Fibroblast of the aortic adventitia (primary cell): ENCODE measurements at regions not wholly inside any gene's neighbourhood (a gene's known extent, or its start where the extent isn't known, plus 50 kb on each side); places are given as distances from the start of the nearest gene placed in this dataset.
A peak's percentile ranks its signal among the peaks of the same experiment; 100 is the strongest.

Experiments
- DNase-seq: peaks from one replicate; pipeline ENCODE4 v3.0.0-alpha.2; 2010; ENCODE audit warnings: low read depth
- H3K4me3 ChIP-seq: 2 replicates; pipeline ENCODE4 v1.5.1; 2011; ENCODE audit warnings: low read depth, mild to moderate bottlenecking, control low read depth, low read length, moderate library complexity
- TF ChIP-seq, protein P1 (sequence below): IDR thresholded peaks from 2 replicates; pipeline ENCODE4 v1.5.1; 2011; ENCODE audit warnings: mild to moderate bottlenecking, low read length, control low read depth, inconsistent platforms; ENCODE audit not compliant: insufficient read depth

- TF ChIP-seq, protein P1, sequence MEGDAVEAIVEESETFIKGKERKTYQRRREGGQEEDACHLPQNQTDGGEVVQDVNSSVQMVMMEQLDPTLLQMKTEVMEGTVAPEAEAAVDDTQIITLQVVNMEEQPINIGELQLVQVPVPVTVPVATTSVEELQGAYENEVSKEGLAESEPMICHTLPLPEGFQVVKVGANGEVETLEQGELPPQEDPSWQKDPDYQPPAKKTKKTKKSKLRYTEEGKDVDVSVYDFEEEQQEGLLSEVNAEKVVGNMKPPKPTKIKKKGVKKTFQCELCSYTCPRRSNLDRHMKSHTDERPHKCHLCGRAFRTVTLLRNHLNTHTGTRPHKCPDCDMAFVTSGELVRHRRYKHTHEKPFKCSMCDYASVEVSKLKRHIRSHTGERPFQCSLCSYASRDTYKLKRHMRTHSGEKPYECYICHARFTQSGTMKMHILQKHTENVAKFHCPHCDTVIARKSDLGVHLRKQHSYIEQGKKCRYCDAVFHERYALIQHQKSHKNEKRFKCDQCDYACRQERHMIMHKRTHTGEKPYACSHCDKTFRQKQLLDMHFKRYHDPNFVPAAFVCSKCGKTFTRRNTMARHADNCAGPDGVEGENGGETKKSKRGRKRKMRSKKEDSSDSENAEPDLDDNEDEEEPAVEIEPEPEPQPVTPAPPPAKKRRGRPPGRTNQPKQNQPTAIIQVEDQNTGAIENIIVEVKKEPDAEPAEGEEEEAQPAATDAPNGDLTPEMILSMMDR = no peak
- no peak overlapping the region for H3K4me3 ChIP-seq
- DNase-seq = peak; percentile 63
Measured at GRCh38 chr12:53844994-53845844, 93.4 kb upstream of the HOXC13 start.

GRCh38 chr12:53845932-53846331 lies 92.7 kb upstream of the HOXC13 start:
- TF ChIP-seq, protein P1 = no peak
- no peak for DNase-seq
- H3K4me3 ChIP-seq = no peak overlapping the region

GRCh38 chr12:53849113-53849512 lies 89.5 kb upstream of the HOXC13 start:
- H3K4me3 ChIP-seq = no peak overlapping the region
- no peak for DNase-seq
- TF ChIP-seq, protein P1 = no peak

DNA sequence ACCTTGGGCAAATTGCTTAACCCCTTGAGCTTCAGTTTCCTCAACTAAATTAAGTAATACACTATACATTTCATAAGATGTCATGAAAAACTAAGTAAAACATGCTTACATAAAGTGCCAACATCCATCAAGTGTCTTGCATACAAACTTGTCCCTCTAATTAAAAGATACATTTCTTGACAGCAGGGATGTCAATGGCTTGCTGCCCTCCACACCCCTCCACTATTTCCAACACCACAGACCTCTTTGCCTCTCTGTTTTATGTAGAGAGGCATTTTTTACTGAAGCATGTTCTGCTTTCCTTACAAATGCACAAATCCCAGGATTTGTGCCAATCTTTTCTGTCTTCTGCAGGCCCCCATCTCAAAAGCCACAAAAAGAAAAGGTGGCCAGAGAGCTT lies 89.0 kb upstream of the HOXC13 start:
- no peak for DNase-seq
- H3K4me3 ChIP-seq = no peak overlapping the region
- TF ChIP-seq, protein P1 = no peak

DNA sequence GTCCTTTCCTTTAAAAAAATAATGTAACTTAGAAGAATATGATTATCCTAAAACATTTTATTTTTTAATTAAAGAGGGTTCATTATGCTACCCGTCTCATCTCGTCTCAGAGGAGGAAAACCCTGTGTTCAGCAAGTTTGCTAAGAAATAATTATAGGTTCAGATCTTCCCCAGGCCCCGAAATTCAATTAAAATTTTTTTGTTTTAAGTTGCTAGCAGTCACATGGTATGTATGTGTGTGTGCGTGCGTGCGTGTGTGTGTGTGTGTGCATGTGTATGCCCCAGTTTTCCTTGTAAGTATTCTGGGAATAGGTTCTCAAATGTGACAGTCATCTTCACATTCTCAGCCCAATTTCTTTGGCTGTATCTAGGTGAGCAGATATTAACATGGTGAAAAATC lies 86.6 kb upstream of the HOXC13 start:
- DNase-seq = no peak
- TF ChIP-seq, protein P1 = no peak

GRCh38 chr12:53852992-53853391 lies 85.6 kb upstream of the HOXC13 start:
- H3K4me3 ChIP-seq = no peak overlapping the region
- DNase-seq = no peak
- TF ChIP-seq, protein P1 = no peak

More for the DNA sequence above, 86.6 kb upstream of the HOXC13 start:
- H3K4me3 ChIP-seq = no peak overlapping the region
